GM23338 (cell line): ENCODE measurements at regions not wholly inside any gene's neighbourhood (a gene's known extent, or its start where the extent isn't known, plus 50 kb on each side); places are given as distances from the start of the nearest gene placed in this dataset.

ENCODE experiments used
- ATAC-seq: fragments of 200-7000 bp; cut with Tn5 transposase; 3 replicates; pipeline ENCODE4 v1.9.1; 2020
- DNase-seq: peaks from one replicate; pipeline ENCODE4 v3.0.0-alpha.2; 2015; ENCODE audit warnings: low spot score
- H2AFZ ChIP-seq: fragments of 200-600 bp; sonication (generic); 2 replicates; pipeline ENCODE4 v1.8.0; 2016; ENCODE audit warnings: antibody characterized with exemption, mild to moderate bottlenecking, moderate library complexity
- H3F3A ChIP-seq: fragments of 200-600 bp; sonication (generic); replicated peaks from 2 replicates; pipeline ENCODE4 v1.8.0; 2017; ENCODE audit warnings: antibody characterized with exemption, mixed run types, low read depth
- H3K27ac ChIP-seq: fragments of 200-600 bp; sonication (generic); 2 replicates; pipeline ENCODE4 v1.6.1; 2016; ENCODE audit warnings: low read depth
- H3K27me3 ChIP-seq: fragments of 200-600 bp; sonication (generic); 2 replicates; pipeline ENCODE4 v1.8.0; 2016; ENCODE audit warnings: mild to moderate bottlenecking, mixed run types, moderate library complexity; ENCODE audit not compliant: insufficient read depth
- H3K36me3 ChIP-seq: fragments of 200-600 bp; sonication (generic); 2 replicates; pipeline ENCODE4 v1.8.0; 2016; ENCODE audit warnings: mild to moderate bottlenecking; ENCODE audit not compliant: insufficient read depth
- H3K4me1 ChIP-seq: fragments of 200-600 bp; sonication (generic); 2 replicates; pipeline ENCODE4 v1.8.0; 2016; ENCODE audit warnings: mild to moderate bottlenecking, moderate library complexity; ENCODE audit not compliant: insufficient read depth
- H3K4me2 ChIP-seq: fragments of 200-600 bp; sonication (generic); 2 replicates; pipeline ENCODE4 v1.7.1; 2017; ENCODE audit warnings: mixed run types
- H3K4me3 ChIP-seq: fragments of 200-600 bp; sonication (generic); 2 replicates; pipeline ENCODE4 v1.6.1; 2016; ENCODE audit warnings: mixed run types
- H3K79me2 ChIP-seq: fragments of 200-600 bp; sonication (generic); replicated peaks from 2 replicates; pipeline ENCODE4 v1.8.0; 2017; ENCODE audit warnings: mild to moderate bottlenecking; ENCODE audit not compliant: insufficient read depth
- H3K9me2 ChIP-seq: fragments of 200-600 bp; sonication (generic); 2 replicates; pipeline ENCODE4 v1.8.0; 2017; ENCODE audit not compliant: insufficient read depth
- H4K20me1 ChIP-seq: fragments of 200-600 bp; sonication (generic); replicated peaks from 2 replicates; pipeline ENCODE4 v1.8.0; 2017; ENCODE audit warnings: mild to moderate bottlenecking; ENCODE audit not compliant: insufficient read depth
- H3K27ac Mint-ChIP-seq: 2 replicates; pipeline ENCODE4 v1.8.0; 2020; ENCODE audit warnings: inconsistent platforms, mild to moderate bottlenecking, moderate library complexity, mixed read lengths
- H3K27me3 Mint-ChIP-seq: 3 replicates; pipeline ENCODE4 v1.8.0; 2022; ENCODE audit warnings: low read depth, mild to moderate bottlenecking, moderate library complexity, mixed read lengths, inconsistent platforms; ENCODE audit not compliant: insufficient read depth, poor library complexity
- H3K36me3 Mint-ChIP-seq: 3 replicates; pipeline ENCODE4 v1.8.0; 2021; ENCODE audit warnings: low read depth, mild to moderate bottlenecking, inconsistent platforms, moderate library complexity, mixed read lengths
- H3K4me1 Mint-ChIP-seq: 3 replicates; pipeline ENCODE4 v1.8.0; 2020; ENCODE audit warnings: mild to moderate bottlenecking, inconsistent platforms, mixed read lengths
- H3K4me3 Mint-ChIP-seq: 3 replicates; pipeline ENCODE4 v1.8.0; 2021; ENCODE audit warnings: moderate library complexity, mild to moderate bottlenecking, inconsistent platforms, mixed read lengths
- H3K9me3 Mint-ChIP-seq: 3 replicates; pipeline ENCODE4 v1.8.0; 2020; ENCODE audit warnings: moderate library complexity, mild to moderate bottlenecking, inconsistent platforms, mixed read lengths
- CREB1 ChIP-seq: fragments of 250-450 bp; sonication (Bioruptor Pico); IDR thresholded peaks from 2 replicates; pipeline ENCODE4 v1.5.0; 2020; ENCODE audit warnings: low read depth, mild to moderate bottlenecking, moderate library complexity
- EZH2 ChIP-seq: fragments of 200-600 bp; sonication (generic); IDR thresholded peaks from one replicate; pipeline ENCODE4 v1.8.0; 2017; ENCODE audit warnings: antibody characterized with exemption, mild to moderate bottlenecking, low read depth; ENCODE audit not compliant: unreplicated experiment
- EZH2phosphoT487 ChIP-seq: fragments of 200-600 bp; sonication (generic); IDR thresholded peaks from one replicate; pipeline ENCODE4 v1.8.1; 2018; ENCODE audit warnings: antibody characterized with exemption; ENCODE audit not compliant: unreplicated experiment
- JUNB ChIP-seq: IDR thresholded peaks from one replicate; pipeline ENCODE4 v1.6.1; 2016; ENCODE audit warnings: antibody characterized with exemption; ENCODE audit not compliant: unreplicated experiment
- NANOG ChIP-seq: IDR thresholded peaks from 2 replicates; pipeline ENCODE4 v1.6.1; 2016; ENCODE audit warnings: antibody characterized with exemption, borderline replicate concordance
- POLR2AphosphoS5 ChIP-seq: IDR thresholded peaks from 2 replicates; pipeline ENCODE4 v1.6.1; 2016; ENCODE audit warnings: antibody characterized with exemption, low read depth
- REST ChIP-seq: IDR thresholded peaks from one replicate; pipeline ENCODE4 v1.6.1; 2018; ENCODE audit warnings: antibody characterized with exemption; ENCODE audit not compliant: unreplicated experiment
- STAT1 ChIP-seq: IDR thresholded peaks from one replicate; pipeline ENCODE4 v1.6.1; 2016; ENCODE audit warnings: antibody characterized with exemption; ENCODE audit not compliant: unreplicated experiment
- ZNF114 ChIP-seq: fragments of 250-450 bp; sonication (Bioruptor Pico); IDR thresholded peaks from 2 replicates; pipeline ENCODE4 v1.5.0; 2020; ENCODE audit warnings: mild to moderate bottlenecking, moderate library complexity
- ZNF331 ChIP-seq: fragments of 250-450 bp; sonication (Bioruptor Pico); IDR thresholded peaks from 2 replicates; pipeline ENCODE4 v1.5.0; 2020; ENCODE audit warnings: low read depth, mild to moderate bottlenecking, moderate library complexity
- TF ChIP-seq, protein P1 (sequence below), 2 experiments: fragments of 200-600 bp in 1 of 2; sonication (generic) in 1 of 2; conservative IDR thresholded peaks; 2 replicates each; pipeline versions ENCODE4 v1.5.1 to v1.6.1; 2016 to 2017; ENCODE audit warnings: antibody characterized with exemption in 2 of 2, low read depth in 2 of 2, mild to moderate bottlenecking in 2 of 2, moderate library complexity in 1 of 2
- TF ChIP-seq, protein P2 (sequence below): IDR thresholded peaks from 2 replicates; pipeline ENCODE4 v1.6.1; 2016; ENCODE audit warnings: antibody characterized with exemption

DNA sequence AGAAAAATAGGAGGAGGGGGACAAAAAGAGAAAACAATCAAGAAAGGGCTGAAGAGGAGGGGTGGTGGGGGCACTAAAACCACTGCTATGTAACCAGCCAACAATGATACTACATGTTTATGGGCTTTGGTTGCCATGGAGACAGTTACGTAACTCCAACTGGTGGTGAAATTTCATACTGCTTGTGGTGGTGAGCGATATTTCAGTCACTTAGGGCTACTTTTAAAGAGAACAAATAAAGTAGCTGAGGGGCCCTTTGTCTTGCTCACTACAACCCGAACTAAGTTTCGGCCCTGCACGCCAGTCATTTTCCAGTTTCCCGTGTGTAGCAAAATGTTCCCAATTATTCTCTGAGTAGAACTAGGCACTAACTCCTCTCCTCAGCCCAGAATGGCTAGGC is 275.2 kb upstream of the EDA2R start (continued):
- TF ChIP-seq REST (no peak), JUNB (no peak), CREB1 (CRISPR knock-in tag) (no peak), ZNF331 (CRISPR knock-in tag) (no peak), EZH2 (no peak)
- TF ChIP-seq, protein P1, sequence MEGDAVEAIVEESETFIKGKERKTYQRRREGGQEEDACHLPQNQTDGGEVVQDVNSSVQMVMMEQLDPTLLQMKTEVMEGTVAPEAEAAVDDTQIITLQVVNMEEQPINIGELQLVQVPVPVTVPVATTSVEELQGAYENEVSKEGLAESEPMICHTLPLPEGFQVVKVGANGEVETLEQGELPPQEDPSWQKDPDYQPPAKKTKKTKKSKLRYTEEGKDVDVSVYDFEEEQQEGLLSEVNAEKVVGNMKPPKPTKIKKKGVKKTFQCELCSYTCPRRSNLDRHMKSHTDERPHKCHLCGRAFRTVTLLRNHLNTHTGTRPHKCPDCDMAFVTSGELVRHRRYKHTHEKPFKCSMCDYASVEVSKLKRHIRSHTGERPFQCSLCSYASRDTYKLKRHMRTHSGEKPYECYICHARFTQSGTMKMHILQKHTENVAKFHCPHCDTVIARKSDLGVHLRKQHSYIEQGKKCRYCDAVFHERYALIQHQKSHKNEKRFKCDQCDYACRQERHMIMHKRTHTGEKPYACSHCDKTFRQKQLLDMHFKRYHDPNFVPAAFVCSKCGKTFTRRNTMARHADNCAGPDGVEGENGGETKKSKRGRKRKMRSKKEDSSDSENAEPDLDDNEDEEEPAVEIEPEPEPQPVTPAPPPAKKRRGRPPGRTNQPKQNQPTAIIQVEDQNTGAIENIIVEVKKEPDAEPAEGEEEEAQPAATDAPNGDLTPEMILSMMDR (conservative IDR thresholded peaks at IDR 0.05; ENCODE audit: low read depth in 2 of 2): no peak
- TF ChIP-seq, protein P2, sequence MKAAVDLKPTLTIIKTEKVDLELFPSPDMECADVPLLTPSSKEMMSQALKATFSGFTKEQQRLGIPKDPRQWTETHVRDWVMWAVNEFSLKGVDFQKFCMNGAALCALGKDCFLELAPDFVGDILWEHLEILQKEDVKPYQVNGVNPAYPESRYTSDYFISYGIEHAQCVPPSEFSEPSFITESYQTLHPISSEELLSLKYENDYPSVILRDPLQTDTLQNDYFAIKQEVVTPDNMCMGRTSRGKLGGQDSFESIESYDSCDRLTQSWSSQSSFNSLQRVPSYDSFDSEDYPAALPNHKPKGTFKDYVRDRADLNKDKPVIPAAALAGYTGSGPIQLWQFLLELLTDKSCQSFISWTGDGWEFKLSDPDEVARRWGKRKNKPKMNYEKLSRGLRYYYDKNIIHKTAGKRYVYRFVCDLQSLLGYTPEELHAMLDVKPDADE: no peak

GRCh38 chrX:66912417-66912816 is 273.5 kb upstream of the EDA2R start:
- Mint-ChIP-seq H3K4me1 (no peaks in the 10 kb centered on the region), H3K27me3 (no peaks in the 10 kb centered on the region), H3K4me3 (no peak overlapping the region), H3K36me3 (no peaks in the 10 kb centered on the region), H3K27ac (no peak overlapping the region), H3K9me3 (no peaks in the 10 kb centered on the region)
- Histone ChIP-seq H3K36me3 (no peaks in the 10 kb centered on the region), H3K27ac (no peak overlapping the region), H3K9me2 (no peaks in the 10 kb centered on the region), H4K20me1 (no peaks in the 10 kb centered on the region), H3K4me3 (no peak overlapping the region), H3K4me2 (no peak overlapping the region), H3F3A (no peaks in the 10 kb centered on the region), H3K4me1 (no peaks in the 10 kb centered on the region), H3K79me2 (no peaks in the 10 kb centered on the region), H3K27me3 (no peaks in the 10 kb centered on the region), H2AFZ (no peak overlapping the region)
- no peak for DNase-seq
- no peak for TF ChIP-seq JUNB
- TF ChIP-seq STAT1: no peak
- no peak for TF ChIP-seq EZH2phosphoT487
- no peak for TF ChIP-seq POLR2AphosphoS5
- TF ChIP-seq ZNF114: no peak
- TF ChIP-seq REST: no peak
- TF ChIP-seq EZH2: no peak
- TF ChIP-seq NANOG: no peak
- ATAC-seq: no peak
